Nephron (organoid): ENCODE measurements at regions not wholly inside any gene's neighbourhood (a gene's known extent, or its start where the extent isn't known, plus 50 kb on each side); places are given as distances from the start of the nearest gene placed in this dataset.
A peak's percentile ranks its signal among the peaks of the same experiment; 100 is the strongest.

Experiments used
- H3K27ac Mint-ChIP-seq, 3 experiments: 2 replicates each; pipeline ENCODE4 v1.8.0; 2020; ENCODE audit warnings: mixed read lengths in 3 of 3, mild to moderate bottlenecking in 2 of 3, moderate library complexity in 1 of 3
- H3K27me3 Mint-ChIP-seq: 2 replicates; pipeline ENCODE4 v1.8.0; 2021; ENCODE audit warnings: low read depth, mild to moderate bottlenecking, moderate library complexity, mixed read lengths
- H3K36me3 Mint-ChIP-seq: 2 replicates; pipeline ENCODE4 v1.8.0; 2020; ENCODE audit warnings: low read depth, mixed read lengths
- H3K4me1 Mint-ChIP-seq: 2 replicates; pipeline ENCODE4 v1.8.0; 2020; ENCODE audit warnings: mixed read lengths
- H3K4me3 Mint-ChIP-seq, 3 experiments: 2 replicates each; pipeline ENCODE4 v1.8.0; 2020; ENCODE audit warnings: mild to moderate bottlenecking in 3 of 3, mixed read lengths in 3 of 3, moderate library complexity in 2 of 3
- H3K9me3 Mint-ChIP-seq: 2 replicates; pipeline ENCODE4 v1.8.0; 2020; ENCODE audit warnings: mixed read lengths
- TF ChIP-seq, protein P1 (sequence below), 3 experiments: fragments of 200-600 bp; sonication (generic); IDR thresholded peaks; one replicate each; pipeline ENCODE4 v1.5.0; 2021; ENCODE audit warnings: antibody characterized with exemption in 3 of 3; ENCODE audit not compliant: unreplicated experiment in 3 of 3

DNA sequence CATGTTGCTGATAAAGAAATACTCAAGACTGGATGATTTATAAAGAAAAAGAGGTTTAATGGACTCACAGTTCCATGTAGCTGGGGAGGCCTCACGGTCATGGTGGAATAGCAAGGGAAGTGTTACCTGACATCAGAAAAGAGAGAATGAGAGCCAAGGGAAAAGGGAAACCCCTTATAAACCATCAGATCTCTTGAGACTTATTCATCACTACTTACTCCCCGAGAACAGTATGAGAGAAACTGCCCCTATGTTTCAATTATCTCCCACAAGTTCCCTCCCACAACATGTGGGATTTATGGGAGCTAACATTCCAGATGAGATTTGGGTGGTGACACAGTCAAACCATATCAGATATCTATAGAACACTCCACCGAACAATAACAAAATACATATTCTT is 904.6 kb downstream of the PDCD6IP start:
- TF ChIP-seq, protein P1, sequence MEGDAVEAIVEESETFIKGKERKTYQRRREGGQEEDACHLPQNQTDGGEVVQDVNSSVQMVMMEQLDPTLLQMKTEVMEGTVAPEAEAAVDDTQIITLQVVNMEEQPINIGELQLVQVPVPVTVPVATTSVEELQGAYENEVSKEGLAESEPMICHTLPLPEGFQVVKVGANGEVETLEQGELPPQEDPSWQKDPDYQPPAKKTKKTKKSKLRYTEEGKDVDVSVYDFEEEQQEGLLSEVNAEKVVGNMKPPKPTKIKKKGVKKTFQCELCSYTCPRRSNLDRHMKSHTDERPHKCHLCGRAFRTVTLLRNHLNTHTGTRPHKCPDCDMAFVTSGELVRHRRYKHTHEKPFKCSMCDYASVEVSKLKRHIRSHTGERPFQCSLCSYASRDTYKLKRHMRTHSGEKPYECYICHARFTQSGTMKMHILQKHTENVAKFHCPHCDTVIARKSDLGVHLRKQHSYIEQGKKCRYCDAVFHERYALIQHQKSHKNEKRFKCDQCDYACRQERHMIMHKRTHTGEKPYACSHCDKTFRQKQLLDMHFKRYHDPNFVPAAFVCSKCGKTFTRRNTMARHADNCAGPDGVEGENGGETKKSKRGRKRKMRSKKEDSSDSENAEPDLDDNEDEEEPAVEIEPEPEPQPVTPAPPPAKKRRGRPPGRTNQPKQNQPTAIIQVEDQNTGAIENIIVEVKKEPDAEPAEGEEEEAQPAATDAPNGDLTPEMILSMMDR (IDR thresholded peaks at IDR 0.05; ENCODE audit: unreplicated experiment in 3 of 3): no peak

DNA sequence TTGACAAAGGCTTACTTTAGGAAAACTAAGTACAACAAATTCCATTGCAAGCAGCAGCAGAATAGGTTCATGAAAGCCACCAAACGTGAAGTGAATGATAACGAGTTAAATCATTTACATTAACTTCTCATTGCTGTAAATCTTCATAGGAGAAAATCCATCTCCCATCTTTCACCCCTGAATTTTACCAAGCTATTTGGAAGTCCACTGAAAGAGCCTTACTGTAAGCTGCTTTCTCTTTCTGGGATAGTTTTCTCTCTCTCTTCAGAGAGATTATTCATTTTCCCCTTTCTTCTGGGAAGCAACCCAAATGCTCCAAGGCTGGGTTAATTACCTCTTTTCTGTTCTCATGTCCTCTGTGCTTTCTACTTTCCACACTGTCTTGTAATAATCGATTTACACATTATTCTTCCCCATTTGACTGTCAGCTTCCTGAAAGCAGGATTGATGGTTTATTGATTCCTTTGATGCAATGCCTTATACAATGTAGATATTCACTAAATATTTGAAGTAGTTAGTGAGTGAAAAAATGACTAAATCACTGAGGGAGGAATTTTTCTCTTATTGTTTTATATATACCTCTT is 914.3 kb upstream of the ARPP21 start:
- TF ChIP-seq, protein P1 (IDR thresholded peaks at IDR 0.05; ENCODE audit: unreplicated experiment in 3 of 3): no peak
- H3K27me3 Mint-ChIP-seq: no peaks in the 10 kb centered on the region
- H3K4me1 Mint-ChIP-seq: peaks cover 13% of the 10 kb centered on the region
- no peak overlapping the region for H3K4me3 Mint-ChIP-seq
- no peaks in the 10 kb centered on the region for H3K36me3 Mint-ChIP-seq
- peaks cover 12% of the 10 kb centered on the region for H3K9me3 Mint-ChIP-seq
- peak overlapping the region in 1 of 3 experiments; percentile 3 for H3K27ac Mint-ChIP-seq

More for the DNA sequence above, 904.6 kb downstream of the PDCD6IP start:
- H3K4me1 Mint-ChIP-seq: no peaks in the 10 kb centered on the region
- peaks cover 40% of the 10 kb centered on the region for H3K9me3 Mint-ChIP-seq
- H3K36me3 Mint-ChIP-seq: peaks cover 6% of the 10 kb centered on the region
- H3K27ac Mint-ChIP-seq: no peak overlapping the region
- H3K27me3 Mint-ChIP-seq: no peaks in the 10 kb centered on the region
- H3K4me3 Mint-ChIP-seq: no peak overlapping the region

DNA sequence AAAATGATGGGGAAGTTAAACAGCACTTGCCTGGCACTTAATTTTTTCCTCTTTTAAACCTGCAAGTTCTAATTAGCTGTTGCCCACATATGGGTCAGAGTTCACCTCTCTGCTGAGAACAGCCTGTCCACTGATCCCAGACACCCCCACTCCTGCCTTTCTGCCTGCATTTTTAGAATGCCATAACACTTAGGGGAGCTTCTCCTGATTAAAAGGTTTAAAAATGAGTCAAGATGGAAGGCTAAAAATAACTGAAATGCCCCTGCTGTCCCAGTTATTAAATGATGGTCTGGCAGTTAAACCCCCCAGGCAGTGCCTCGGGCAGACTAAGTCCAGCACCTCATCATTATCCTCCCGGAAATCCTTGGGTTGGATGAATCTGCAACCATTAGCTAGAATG is 913.6 kb upstream of the ARPP21 start:
- Mint-ChIP-seq H3K9me3 (peaks cover 18% of the 10 kb centered on the region), H3K27me3 (no peaks in the 10 kb centered on the region), H3K27ac (peak overlapping the region in 1 of 3 experiments; percentile 52), H3K36me3 (no peaks in the 10 kb centered on the region), H3K4me1 (peaks cover 13% of the 10 kb centered on the region), H3K4me3 (no peak overlapping the region)
- TF ChIP-seq, protein P1 (IDR thresholded peaks at IDR 0.05; ENCODE audit: unreplicated experiment in 3 of 3): no peak

DNA sequence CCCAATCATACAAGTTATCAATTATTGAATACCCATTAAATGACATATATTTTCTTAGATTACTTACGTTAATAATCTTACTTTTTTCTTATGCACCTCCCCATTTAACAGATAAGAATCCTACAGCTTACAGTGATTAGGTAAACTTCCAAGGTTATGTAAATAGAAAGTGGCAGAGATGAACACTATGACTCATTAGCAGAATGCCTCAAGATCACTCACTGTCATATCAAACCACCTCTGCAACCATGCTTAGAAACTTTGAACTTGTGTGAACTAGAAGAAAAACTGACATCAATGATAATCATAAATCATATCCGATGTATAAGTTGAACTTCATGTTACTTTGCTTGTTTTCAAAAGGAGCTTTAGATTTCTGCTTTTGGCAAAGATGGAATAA is 911.6 kb upstream of the ARPP21 start:
- no peaks in the 10 kb centered on the region for H3K36me3 Mint-ChIP-seq
- peaks cover 13% of the 10 kb centered on the region for H3K4me1 Mint-ChIP-seq
- TF ChIP-seq, protein P1 (IDR thresholded peaks at IDR 0.05; ENCODE audit: unreplicated experiment in 3 of 3): no peak
- no peaks in the 10 kb centered on the region for H3K27me3 Mint-ChIP-seq
- no peak overlapping the region for H3K4me3 Mint-ChIP-seq
- H3K27ac Mint-ChIP-seq: no peak overlapping the region
- H3K9me3 Mint-ChIP-seq: peaks cover 22% of the 10 kb centered on the region

DNA sequence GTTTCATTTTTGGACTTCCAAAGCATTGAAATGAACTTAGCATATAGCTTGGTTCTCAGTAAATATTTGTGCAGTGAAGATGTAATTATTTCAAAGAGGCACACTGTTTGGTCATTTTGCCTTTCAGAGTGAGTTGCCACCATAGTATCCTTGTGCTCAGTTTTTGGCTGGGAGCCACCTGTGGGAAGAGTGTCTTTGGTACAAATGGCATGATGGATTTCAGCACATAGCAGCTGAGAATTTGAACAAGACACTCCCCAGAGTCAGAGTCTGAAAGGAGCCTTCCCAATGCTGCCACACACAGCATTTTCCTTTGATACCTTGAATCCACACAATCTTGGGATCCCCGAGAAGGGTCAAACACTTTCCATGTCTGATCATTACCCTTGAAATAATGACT is 897.2 kb upstream of the ARPP21 start:
- peaks cover 3% of the 10 kb centered on the region for H3K9me3 Mint-ChIP-seq
- no peak overlapping the region for H3K4me3 Mint-ChIP-seq
- H3K4me1 Mint-ChIP-seq: peaks cover 9% of the 10 kb centered on the region
- no peaks in the 10 kb centered on the region for H3K27me3 Mint-ChIP-seq
- H3K36me3 Mint-ChIP-seq: no peaks in the 10 kb centered on the region
- H3K27ac Mint-ChIP-seq: no peak overlapping the region
- TF ChIP-seq, protein P1 (IDR thresholded peaks at IDR 0.05; ENCODE audit: unreplicated experiment in 3 of 3): no peak

DNA sequence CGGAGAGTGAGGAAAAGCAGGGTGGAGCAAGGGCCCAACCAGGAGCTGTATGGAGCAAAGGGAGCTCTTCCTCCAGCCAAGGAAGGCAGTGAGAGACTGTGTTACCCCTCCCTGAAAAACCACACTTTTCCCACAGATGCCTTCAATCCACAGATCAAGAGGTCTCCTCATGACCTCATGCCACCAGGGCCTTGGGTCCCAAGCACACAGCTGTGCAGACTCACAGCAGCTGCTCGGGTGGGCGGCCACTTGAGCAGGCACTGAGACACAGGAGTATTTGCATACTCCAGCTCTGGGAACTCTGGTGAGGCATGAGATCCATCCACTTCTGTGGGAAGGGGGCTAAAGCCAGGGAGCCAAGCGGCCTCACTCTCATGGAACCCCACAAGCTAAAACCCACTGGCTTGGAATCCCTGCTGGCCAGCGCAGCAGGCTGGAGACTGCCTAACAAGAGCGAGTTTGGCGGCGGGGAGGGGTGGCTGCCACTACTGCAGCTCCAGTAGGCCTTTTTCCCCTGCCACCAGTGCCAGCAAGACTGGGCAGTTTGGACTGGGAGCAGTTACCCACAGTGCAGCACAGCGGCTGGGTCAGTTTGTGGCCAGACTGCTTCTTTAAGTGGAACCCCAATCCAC is 880.6 kb upstream of the ARPP21 start:
- Mint-ChIP-seq H3K27me3 (no peaks in the 10 kb centered on the region), H3K4me1 (no peaks in the 10 kb centered on the region)

More for the DNA sequence above, 880.6 kb upstream of the ARPP21 start:
- no peaks in the 10 kb centered on the region for H3K36me3 Mint-ChIP-seq
- peaks cover 34% of the 10 kb centered on the region for H3K9me3 Mint-ChIP-seq
- TF ChIP-seq, protein P1 (IDR thresholded peaks at IDR 0.05; ENCODE audit: unreplicated experiment in 3 of 3): no peak
- H3K4me3 Mint-ChIP-seq: no peak overlapping the region
- no peak overlapping the region for H3K27ac Mint-ChIP-seq
